Ishikawa (cell line): ENCODE measurements at regions not wholly inside any gene's neighbourhood (a gene's known extent, or its start where the extent isn't known, plus 50 kb on each side); places are given as distances from the start of the nearest gene placed in this dataset.

Experiments used
- CREB1 ChIP-seq: IDR thresholded peaks from 2 replicates; pipeline ENCODE4 v1.6.1; 2012; ENCODE audit warnings: low read depth
- EP300 ChIP-seq: IDR thresholded peaks from 2 replicates; pipeline ENCODE4 v1.6.1; 2012; ENCODE audit warnings: borderline replicate concordance
- FOXM1 ChIP-seq: IDR thresholded peaks from 2 replicates; pipeline ENCODE4 v1.6.1; 2012; ENCODE audit warnings: low read depth, borderline replicate concordance
- NFIC ChIP-seq: IDR thresholded peaks from 2 replicates; pipeline ENCODE4 v1.6.1; 2012
- TAF1 ChIP-seq: IDR thresholded peaks from 2 replicates; pipeline ENCODE4 v1.6.1; 2012; ENCODE audit warnings: low read depth, mild to moderate bottlenecking
- TCF12 ChIP-seq: IDR thresholded peaks from 2 replicates; pipeline ENCODE4 v1.6.1; 2012; ENCODE audit warnings: low read depth
- TF ChIP-seq, protein P1 (sequence below): IDR thresholded peaks from 2 replicates; pipeline ENCODE4 v1.6.1; 2012
- TF ChIP-seq, protein P2 (sequence below): IDR thresholded peaks from 2 replicates; pipeline ENCODE4 v1.6.1; 2012; ENCODE audit warnings: low read depth, mild to moderate bottlenecking

DNA sequence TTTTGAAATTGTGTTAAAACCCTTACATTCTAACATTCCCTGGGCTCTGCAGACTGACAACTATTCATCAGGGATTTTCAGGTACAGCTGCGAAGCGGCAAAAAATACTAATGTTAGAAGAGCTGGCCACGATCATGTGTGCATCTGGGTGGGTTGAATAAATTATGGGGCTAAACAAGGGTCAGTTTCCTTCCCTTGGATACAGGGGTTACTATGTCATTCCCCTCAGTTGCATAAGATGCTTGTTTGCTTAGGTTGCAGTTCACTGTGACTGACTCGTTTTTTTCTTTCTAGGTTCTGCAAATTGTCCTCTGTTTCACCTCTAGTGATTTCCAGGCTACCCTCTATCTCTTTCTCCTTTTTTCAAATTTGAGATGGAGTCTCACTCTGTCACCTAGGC lies 58.1 kb upstream of the GRIP1 start:
- TF ChIP-seq NFIC: no peak
- TF ChIP-seq, protein P1, sequence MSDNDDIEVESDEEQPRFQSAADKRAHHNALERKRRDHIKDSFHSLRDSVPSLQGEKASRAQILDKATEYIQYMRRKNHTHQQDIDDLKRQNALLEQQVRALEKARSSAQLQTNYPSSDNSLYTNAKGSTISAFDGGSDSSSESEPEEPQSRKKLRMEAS: no peak
- TF ChIP-seq CREB1: no peak
- no peak for TF ChIP-seq EP300
- no peak for TF ChIP-seq TAF1
- no peak for TF ChIP-seq FOXM1
- no peak for TF ChIP-seq TCF12
- TF ChIP-seq, protein P2, sequence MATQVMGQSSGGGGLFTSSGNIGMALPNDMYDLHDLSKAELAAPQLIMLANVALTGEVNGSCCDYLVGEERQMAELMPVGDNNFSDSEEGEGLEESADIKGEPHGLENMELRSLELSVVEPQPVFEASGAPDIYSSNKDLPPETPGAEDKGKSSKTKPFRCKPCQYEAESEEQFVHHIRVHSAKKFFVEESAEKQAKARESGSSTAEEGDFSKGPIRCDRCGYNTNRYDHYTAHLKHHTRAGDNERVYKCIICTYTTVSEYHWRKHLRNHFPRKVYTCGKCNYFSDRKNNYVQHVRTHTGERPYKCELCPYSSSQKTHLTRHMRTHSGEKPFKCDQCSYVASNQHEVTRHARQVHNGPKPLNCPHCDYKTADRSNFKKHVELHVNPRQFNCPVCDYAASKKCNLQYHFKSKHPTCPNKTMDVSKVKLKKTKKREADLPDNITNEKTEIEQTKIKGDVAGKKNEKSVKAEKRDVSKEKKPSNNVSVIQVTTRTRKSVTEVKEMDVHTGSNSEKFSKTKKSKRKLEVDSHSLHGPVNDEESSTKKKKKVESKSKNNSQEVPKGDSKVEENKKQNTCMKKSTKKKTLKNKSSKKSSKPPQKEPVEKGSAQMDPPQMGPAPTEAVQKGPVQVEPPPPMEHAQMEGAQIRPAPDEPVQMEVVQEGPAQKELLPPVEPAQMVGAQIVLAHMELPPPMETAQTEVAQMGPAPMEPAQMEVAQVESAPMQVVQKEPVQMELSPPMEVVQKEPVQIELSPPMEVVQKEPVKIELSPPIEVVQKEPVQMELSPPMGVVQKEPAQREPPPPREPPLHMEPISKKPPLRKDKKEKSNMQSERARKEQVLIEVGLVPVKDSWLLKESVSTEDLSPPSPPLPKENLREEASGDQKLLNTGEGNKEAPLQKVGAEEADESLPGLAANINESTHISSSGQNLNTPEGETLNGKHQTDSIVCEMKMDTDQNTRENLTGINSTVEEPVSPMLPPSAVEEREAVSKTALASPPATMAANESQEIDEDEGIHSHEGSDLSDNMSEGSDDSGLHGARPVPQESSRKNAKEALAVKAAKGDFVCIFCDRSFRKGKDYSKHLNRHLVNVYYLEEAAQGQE: no peak
